Left kidney (tissue), 1 donor: ENCODE measurements at regions not wholly inside any gene's neighbourhood (a gene's known extent, or its start where the extent isn't known, plus 50 kb on each side); places are given as distances from the start of the nearest gene placed in this dataset.
A peak's percentile ranks its signal among the peaks of the same experiment; 100 is the strongest.

ENCODE experiments used
- DNase-seq: peaks from one replicate; pipeline ENCODE4 v3.0.0-alpha.2; 2013

DNA sequence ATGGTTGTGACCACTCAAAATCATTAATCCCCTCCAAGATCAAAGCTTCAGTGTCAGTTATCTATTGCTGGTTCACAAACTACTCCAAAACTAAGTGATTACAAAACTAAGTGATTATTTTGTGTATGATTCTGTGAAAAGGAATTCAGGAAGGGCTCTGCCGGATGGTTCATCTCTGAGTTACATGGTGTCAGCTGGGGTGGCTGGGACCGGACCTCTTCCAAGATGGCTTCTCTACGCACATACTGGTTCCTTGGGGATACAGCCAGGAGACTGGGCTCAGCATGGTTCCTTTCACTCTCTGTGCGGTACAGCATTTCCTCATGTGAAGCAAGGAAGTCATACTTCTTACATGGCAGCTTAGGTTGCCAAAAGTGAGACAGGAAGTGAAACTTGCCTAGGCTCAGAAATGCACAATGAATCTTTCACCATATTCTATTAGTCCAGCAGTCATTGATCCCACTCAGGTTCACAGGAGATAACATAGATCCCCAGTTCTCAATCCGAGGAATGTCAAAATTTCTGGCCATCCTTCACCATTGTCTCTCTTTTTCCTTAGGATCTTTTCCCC lies 97.9 kb upstream of the IRX6 start:
- DNase-seq, result no peak

GRCh38 chr16:55232822-55233221 lies 91.2 kb upstream of the IRX6 start:
- no peak for DNase-seq

- DNase-seq, result no peak
These were observed 90.5 kb upstream of the IRX6 start for GRCh38 chr16:55233464-55233863.

DNA sequence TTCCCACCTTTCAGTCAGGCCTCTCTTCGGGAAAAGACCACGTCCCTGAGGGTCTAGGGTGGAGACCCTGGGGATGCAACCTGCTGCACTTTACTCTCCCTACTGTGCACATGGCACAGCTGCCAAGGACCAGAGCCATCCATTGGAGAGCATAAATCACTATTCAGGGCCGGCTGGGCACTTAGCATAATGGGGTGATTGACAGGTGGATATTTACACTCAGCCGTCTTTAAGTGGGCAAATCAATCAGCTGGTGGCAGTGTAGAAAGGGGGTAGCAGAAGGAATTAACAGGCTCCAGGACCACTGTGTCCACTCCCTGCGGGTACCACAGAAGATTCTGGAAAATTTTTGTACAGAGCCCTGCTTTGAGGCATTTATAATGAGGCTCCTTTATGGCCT lies 87.3 kb upstream of the IRX6 start:
- no peak for DNase-seq

DNA sequence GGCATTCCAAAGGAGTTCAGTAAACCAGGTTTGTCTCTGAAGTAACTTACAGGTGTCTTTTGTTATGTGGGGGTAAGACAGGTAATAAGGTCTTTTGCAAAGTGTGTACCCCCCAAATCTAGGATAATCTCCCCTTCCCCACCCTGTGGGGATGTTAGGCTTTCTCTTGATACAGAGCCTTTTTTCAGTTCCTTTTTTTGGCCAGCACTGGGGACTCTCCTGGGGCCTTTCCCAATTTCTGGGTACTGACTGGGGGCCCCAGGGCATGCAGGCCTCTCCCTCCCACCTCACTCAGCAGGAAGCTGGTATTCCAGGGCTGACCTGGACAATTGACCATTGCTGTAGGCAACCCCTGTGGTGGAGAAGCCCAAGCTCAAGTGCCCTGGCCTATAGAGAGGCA lies 84.3 kb upstream of the IRX6 start:
- DNase-seq, result no peak

GRCh38 chr16:55240888-55241287 lies 83.1 kb upstream of the IRX6 start:
- no peak for DNase-seq

GRCh38 chr16:55242667-55243066 lies 81.3 kb upstream of the IRX6 start:
- no peak for DNase-seq

DNA sequence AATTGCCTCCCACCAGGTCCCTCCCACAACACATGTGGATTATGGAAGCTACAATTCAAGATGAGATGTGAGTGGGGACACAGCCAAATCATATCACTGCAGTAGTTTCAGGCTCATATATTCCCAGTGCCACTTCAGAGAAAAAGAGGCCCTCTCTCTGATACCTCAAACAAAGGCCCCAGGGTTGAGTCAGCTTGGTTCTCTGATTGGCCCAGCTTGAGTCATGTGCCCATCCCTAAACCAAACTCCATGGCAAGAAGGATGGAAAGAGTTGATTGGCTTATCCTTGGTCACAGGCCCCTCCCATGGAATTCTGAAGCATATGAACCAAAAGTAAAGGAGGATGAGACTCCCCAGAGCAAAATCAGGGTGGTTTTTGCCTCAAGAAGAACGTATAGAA lies 75.9 kb upstream of the IRX6 start:
- DNase-seq, result no peak

DNA sequence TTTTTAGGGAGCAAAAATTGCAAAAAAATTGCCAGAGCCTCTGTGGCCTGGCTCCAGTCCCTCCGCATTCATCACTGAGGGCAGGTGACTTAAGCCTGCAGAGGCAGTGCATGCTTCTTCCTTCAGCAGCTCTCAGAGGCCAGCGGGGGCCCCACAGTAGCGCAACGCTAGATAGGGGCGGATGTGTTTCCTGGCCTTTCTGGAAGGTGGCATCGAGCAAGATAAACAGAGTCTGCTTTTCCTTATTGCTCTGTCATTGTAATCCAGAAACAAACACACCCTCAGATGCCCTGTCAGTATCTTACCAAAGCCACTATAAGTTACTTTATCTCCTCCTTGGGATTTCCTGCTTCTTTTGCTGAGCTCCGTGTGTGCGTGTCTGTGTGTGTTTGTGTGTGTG lies 75.5 kb upstream of the IRX6 start:
- no peak for DNase-seq

DNA sequence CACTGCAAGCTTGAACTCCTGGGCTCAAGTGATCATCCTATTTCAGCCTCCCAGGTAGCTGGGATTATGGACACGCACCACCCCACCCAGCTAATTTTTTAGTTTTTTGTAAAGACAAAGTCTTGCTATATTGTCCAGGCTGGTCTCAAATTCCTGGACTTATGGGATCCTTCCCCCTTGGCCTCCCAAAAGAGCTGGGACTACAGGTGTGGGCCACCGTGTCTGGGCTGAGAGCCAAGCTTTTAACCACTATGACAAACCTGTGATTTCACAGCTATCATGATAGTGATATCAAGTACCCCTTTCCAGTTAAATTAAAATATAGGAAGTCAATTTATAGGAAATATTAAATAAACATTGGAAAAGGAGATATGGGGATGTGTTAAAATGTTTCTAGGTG lies 74.6 kb upstream of the IRX6 start:
- no peak for DNase-seq

DNA sequence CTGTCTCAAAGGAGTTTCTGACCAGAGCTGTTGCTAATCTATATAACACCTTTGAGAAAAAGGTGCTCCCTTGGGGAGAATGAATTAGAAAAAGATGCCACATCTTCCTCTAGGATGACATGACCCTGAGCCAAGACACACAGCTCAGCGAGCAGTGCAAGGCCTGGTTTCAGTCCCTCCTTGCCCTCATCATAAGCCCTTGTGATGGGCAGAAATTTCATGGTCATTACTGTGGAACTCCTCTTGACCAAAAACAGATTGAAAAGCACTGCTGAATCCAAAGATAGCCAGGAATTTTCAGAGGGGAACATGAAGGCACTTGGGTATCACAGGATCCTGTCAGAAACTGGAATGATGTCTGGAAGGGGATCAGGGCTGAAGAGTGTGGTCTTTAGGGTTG lies 74.1 kb upstream of the IRX6 start:
- no peak for DNase-seq

DNA sequence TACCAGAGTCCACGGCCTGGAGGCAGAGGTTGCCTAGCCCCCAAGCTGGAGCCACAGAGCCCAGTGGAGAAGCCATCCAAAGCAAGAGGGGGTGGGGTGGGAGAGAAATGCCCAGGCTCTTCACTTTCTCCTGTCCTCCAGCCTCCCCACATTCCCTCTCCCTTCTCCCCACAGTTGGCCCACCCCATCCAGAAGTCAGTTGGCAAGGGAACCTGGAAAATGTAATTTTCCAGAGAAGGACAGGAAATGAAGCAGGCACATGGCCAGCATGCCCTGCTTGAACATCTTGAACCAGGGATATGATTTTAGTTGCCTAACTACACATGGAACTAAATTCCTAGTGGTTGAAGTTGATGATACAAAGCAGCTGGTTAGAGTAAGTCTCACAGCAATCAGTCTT lies 73.3 kb upstream of the IRX6 start:
- DNase-seq, result no peak

- no peak for DNase-seq
These were observed 72.9 kb upstream of the IRX6 start for GRCh38 chr16:55251151-55251550.

DNA sequence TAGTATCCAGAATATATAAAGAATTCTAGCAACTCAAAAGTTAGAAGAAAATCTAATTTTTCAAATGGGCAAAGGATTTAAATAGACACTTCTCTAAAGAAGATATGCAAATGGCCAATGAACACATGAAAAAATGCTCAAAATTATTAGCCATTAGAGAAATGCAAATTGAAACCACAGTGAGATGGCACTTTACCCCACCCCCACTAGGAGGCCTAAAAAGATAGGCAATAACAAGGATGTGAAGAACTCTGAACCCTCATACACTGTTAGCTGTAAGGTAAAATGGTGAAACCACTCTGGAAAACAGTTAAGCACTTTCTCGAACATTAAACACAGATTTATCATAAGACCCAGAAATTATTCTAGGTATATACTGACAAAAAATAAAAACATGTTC lies 71.4 kb upstream of the IRX6 start:
- DNase-seq, result no peak

DNA sequence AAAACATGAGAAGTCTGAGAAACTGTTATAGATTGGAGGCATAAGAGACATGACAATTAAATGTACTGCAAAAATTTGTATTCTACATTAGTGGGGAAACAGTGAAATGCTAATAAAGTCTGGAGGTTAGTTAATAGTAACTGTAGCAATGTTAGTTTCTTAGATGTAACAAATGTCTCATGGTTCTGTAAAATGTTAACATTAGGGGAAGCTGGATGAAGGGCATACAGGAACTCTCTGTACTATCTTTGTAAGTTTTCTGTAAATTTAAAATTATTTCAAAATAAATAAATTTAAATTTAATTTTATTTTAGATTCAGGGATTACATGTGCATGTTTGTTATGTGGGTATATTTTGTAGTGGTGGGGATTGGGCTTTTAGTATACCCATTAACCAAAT lies 70.0 kb upstream of the IRX6 start:
- no peak for DNase-seq

GRCh38 chr16:55255733-55256282 lies 68.2 kb upstream of the IRX6 start:
- DNase-seq, result no peak

- no peak for DNase-seq
These were observed 67.5 kb upstream of the IRX6 start for GRCh38 chr16:55256412-55257016.

DNA sequence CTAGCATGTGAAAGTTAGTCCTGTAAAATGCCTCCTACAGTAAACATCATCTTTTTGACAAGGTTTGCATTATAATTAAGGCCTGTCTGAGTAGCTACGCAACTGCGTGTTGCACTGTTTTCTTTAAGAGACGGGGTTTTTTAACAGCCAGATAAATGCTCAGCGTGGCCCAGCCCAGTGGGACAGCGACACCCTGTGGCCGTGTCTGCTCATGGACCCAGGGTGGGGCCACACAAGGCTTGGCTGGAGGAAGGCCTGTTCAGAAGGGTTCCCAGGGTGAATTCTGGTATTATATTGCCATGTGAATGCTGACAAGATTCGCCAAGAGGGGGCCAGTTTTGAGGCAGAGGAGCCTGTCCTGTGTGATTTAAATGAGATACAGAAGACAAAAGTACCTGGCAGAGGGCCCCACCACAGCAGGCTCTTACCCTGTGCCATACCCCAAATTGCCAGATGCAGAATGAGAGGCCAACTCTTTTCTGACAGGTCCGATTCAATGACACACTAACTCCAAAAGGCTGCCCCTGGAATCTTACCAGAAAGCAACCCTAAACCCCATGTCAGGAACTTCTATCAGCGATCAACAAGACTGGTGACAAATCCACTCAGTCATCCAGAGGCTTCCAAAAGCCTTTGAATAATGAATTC lies 65.9 kb upstream of the IRX6 start:
- peak; percentile 57 for DNase-seq

DNA sequence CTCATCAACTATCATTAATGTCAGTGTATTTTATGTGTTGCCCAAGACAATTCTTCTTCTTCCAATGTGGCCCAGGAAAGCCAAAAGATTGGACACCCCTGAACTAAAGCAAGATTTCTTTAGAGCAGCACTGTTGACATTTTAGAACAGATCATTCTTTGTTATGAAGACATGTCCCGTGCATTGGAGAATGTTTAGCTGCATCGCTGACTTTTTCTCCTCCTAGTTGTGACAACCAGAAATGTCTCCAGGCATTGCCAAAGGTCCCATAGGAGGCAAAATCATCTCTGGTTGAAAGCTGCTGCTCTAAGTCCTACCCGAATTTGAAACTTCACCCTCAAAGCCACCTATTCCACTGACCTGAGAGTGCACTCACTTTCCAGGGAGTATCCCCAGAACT lies 62.7 kb upstream of the IRX6 start:
- DNase-seq, result no peak

DNA sequence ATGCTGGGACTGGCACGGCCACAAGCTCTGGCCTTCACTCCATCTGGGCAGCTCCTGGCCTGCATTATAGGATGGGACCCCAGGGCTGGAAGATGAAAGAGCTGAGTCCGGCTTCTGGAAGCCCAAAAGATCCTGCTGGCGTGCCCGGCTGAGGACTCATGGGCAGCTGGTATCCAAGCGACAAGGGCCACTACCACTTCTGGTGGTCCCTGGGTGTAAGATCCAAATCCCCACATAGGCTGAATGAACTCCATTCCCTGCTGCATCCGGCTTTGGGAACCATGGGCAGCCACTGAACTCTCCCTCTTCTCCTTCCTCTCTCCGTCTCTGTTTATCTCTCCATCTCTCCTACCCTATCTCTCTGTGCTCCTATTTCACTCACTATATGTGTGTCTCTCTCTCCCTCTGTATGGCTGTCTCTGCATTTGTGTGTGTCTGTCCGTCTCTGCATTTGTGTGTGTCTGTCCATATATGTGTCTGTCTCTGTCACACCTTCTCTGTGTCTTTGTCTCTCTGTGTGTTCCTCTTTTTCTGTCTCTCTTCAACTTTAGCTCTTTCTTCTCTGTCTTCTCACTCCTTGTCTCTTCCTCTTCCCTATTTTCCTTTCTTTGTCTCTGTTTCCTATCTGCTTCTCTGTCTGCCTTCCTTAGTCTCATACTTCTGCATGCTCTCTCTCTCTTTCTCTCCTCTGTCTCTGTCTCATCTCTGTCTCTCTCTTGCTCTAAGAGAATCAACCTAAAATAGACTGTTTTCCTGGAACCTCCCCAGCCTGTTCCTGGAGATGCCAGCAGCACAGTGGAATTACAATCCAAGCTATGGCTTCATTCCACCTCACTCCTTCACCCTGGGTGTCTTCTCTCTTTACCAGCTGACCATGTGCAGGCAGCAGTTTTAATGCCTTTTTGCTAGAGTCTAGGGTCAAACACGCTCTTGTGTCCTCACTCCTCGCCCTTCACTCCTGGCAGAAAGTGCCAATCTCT lies 60.4 kb upstream of the IRX6 start:
- DNase-seq, result no peak

DNA sequence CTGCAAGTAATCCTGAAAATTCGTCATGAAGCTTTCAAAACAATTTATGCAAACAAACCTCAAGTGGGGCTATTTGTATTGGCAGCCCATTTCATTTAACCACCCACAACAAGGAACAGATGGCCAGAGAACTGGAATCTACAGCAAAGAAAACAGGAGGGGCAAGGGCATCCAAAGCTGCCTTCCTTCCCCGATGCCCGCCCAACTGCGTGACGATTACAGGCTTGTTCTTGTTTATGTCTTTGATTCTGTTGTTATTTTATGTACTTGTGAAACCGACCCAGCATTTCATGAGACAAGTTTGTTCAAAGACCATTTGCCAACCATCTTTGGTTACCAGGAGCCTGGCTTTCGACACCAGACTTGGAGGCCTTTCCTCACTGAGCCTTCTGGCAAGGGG lies 59.1 kb upstream of the IRX6 start:
- no peak for DNase-seq

- DNase-seq, result no peak
These were observed 58.1 kb upstream of the IRX6 start for GRCh38 chr16:55265926-55266325.
